SK-N-SH treated with all-trans-retinoic acid at 6 μM for 48 hours (cell line): ENCODE measurements at regions not wholly inside any gene's neighbourhood (a gene's known extent, or its start where the extent isn't known, plus 50 kb on each side); places are given as distances from the start of the nearest gene placed in this dataset.

Source experiments
- ATAC-seq: fragments of 200-7000 bp; cut with Tn5 transposase; 3 replicates; pipeline ENCODE4 v1.9.1; 2020; ENCODE audit warnings: mild to moderate bottlenecking, moderate library complexity
- ARNTL ChIP-seq: fragments of 450-650 bp; formaldehyde crosslinking; IDR thresholded peaks from 2 replicates; pipeline ENCODE4 v1.5.0; 2020; ENCODE audit warnings: low read depth, mild to moderate bottlenecking, moderate library complexity, borderline replicate concordance
- BACH2 ChIP-seq: fragments of 250-450 bp; sonication (Bioruptor Pico); IDR thresholded peaks from 2 replicates; pipeline ENCODE4 v1.9.0; 2021; ENCODE audit warnings: mild to moderate bottlenecking, borderline replicate concordance
- CREB5 ChIP-seq: fragments of 250-450 bp; sonication (Bioruptor Pico); IDR thresholded peaks from 2 replicates; pipeline ENCODE4 v1.5.1; 2020; ENCODE audit warnings: low read depth, mild to moderate bottlenecking, moderate library complexity
- CSDC2 ChIP-seq: fragments of 250-450 bp; sonication (Bioruptor Pico); IDR thresholded peaks from 2 replicates; pipeline ENCODE4 v1.5.0; 2020; ENCODE audit warnings: mild to moderate bottlenecking, moderate library complexity
- CSRNP3 ChIP-seq: fragments of 250-450 bp; sonication (Bioruptor Pico); IDR thresholded peaks from 2 replicates; pipeline ENCODE4 v1.5.1; 2021; ENCODE audit warnings: mild to moderate bottlenecking, moderate library complexity
- GLIS3 ChIP-seq: fragments of 250-450 bp; sonication (Bioruptor Pico); IDR thresholded peaks from 2 replicates; pipeline ENCODE4 v1.5.0; 2020; ENCODE audit warnings: mild to moderate bottlenecking, moderate library complexity
- ISL1 ChIP-seq: fragments of 250-450 bp; sonication (Bioruptor Pico); IDR thresholded peaks from 2 replicates; pipeline ENCODE4 v2.1.2; 2022; ENCODE audit warnings: mild to moderate bottlenecking, moderate library complexity
- OSR1 ChIP-seq: fragments of 250-450 bp; sonication (Bioruptor Pico); IDR thresholded peaks from 2 replicates; pipeline ENCODE4 v1.8.0; 2022; ENCODE audit warnings: moderate library complexity, mild to moderate bottlenecking, inconsistent platforms
- PATZ1 ChIP-seq: fragments of 250-450 bp; sonication (Bioruptor Pico); IDR thresholded peaks from 2 replicates; pipeline ENCODE4 v1.8.0; 2020; ENCODE audit warnings: mild to moderate bottlenecking, moderate library complexity, borderline replicate concordance
- POU6F1 ChIP-seq: fragments of 250-450 bp; sonication (Bioruptor Pico); IDR thresholded peaks from 2 replicates; pipeline ENCODE4 v1.8.0; 2021; ENCODE audit warnings: low read depth, mild to moderate bottlenecking, moderate library complexity, borderline replicate concordance
- PPARA ChIP-seq: fragments of 250-450 bp; sonication (Bioruptor Pico); IDR thresholded peaks from 2 replicates; pipeline ENCODE4 v1.5.0; 2020; ENCODE audit warnings: mild to moderate bottlenecking, borderline replicate concordance
- RARB ChIP-seq: fragments of 250-450 bp; sonication (Bioruptor Pico); IDR thresholded peaks from 2 replicates; pipeline ENCODE4 v1.8.0; 2021; ENCODE audit warnings: mild to moderate bottlenecking, moderate library complexity
- SNAI2 ChIP-seq: fragments of 250-450 bp; sonication (Bioruptor Pico); IDR thresholded peaks from 2 replicates; pipeline ENCODE4 v1.5.0; 2020; ENCODE audit warnings: mild to moderate bottlenecking, moderate library complexity
- TCF4 ChIP-seq: fragments of 250-450 bp; sonication (Bioruptor Pico); IDR thresholded peaks from 2 replicates; pipeline ENCODE4 v1.8.0; 2021; ENCODE audit warnings: mild to moderate bottlenecking, moderate library complexity, borderline replicate concordance
- TOX ChIP-seq: fragments of 250-450 bp; sonication (Bioruptor Pico); IDR thresholded peaks from 2 replicates; pipeline ENCODE4 v1.8.0; 2021; ENCODE audit warnings: mild to moderate bottlenecking, moderate library complexity, borderline replicate concordance
- TSHZ2 ChIP-seq: fragments of 250-450 bp; sonication (Bioruptor Pico); IDR thresholded peaks from 2 replicates; pipeline ENCODE4 v1.5.0; 2020; ENCODE audit warnings: mild to moderate bottlenecking, moderate library complexity
- ZFP3 ChIP-seq: fragments of 250-450 bp; sonication (Bioruptor Pico); IDR thresholded peaks from 2 replicates; pipeline ENCODE4 v1.5.0; 2020; ENCODE audit warnings: mild to moderate bottlenecking, moderate library complexity
- ZFP30 ChIP-seq: fragments of 450-650 bp; formaldehyde crosslinking; IDR thresholded peaks from 2 replicates; pipeline ENCODE4 v1.5.0; 2022; ENCODE audit warnings: mild to moderate bottlenecking, moderate library complexity
- ZNF565 ChIP-seq: fragments of 450-650 bp; formaldehyde crosslinking; conservative IDR thresholded peaks from 2 replicates; pipeline ENCODE4 v1.5.0; 2020; ENCODE audit warnings: low read depth, mild to moderate bottlenecking, moderate library complexity
- ZNF70 ChIP-seq: fragments of 450-650 bp; formaldehyde crosslinking; IDR thresholded peaks from 2 replicates; pipeline ENCODE4 v1.5.0; 2020; ENCODE audit warnings: mild to moderate bottlenecking, moderate library complexity
- ZNF8 ChIP-seq: fragments of 450-650 bp; formaldehyde crosslinking; IDR thresholded peaks from 2 replicates; pipeline ENCODE4 v1.5.0; 2020; ENCODE audit warnings: mild to moderate bottlenecking, moderate library complexity

- ATAC-seq: no peak
- no peak for TF ChIP-seq ZFP3
- TF ChIP-seq POU6F1 (CRISPR knock-in tag): no peak
- no peak for TF ChIP-seq CSRNP3 (CRISPR knock-in tag)
- TF ChIP-seq ISL1 (CRISPR knock-in tag): no peak
- TF ChIP-seq SNAI2 (CRISPR knock-in tag): no peak
- no peak for TF ChIP-seq RARB (CRISPR knock-in tag)
- TF ChIP-seq TCF4 (CRISPR knock-in tag): no peak
- no peak for TF ChIP-seq BACH2 (CRISPR knock-in tag)
- no peak for TF ChIP-seq ZNF8 (CRISPR knock-in tag)
- no peak for TF ChIP-seq PPARA
Measured at GRCh38 chr1:234782791-234783190, 172.8 kb upstream of the IRF2BP2 start.

- no peak for ATAC-seq
- no peak for TF ChIP-seq PATZ1
- no peak for TF ChIP-seq PPARA
- TF ChIP-seq CSDC2 (CRISPR knock-in tag): no peak
- no peak for TF ChIP-seq CSRNP3 (CRISPR knock-in tag)
- TF ChIP-seq ZNF8 (CRISPR knock-in tag): no peak
- no peak for TF ChIP-seq TSHZ2 (CRISPR knock-in tag)
- no peak for TF ChIP-seq TOX (CRISPR knock-in tag)
- TF ChIP-seq SNAI2 (CRISPR knock-in tag): no peak
- TF ChIP-seq GLIS3 (CRISPR knock-in tag): no peak
- TF ChIP-seq ZNF70 (CRISPR knock-in tag): no peak
- TF ChIP-seq ARNTL (CRISPR knock-in tag): no peak
Measured at GRCh38 chr1:234782105-234782751, 172.2 kb upstream of the IRF2BP2 start.

GRCh38 chr1:234781241-234782065, 171.5 kb upstream of the IRF2BP2 start:
- no peak for ATAC-seq
- TF ChIP-seq TCF4 (CRISPR knock-in tag) (no peak), OSR1 (CRISPR knock-in tag) (no peak), TOX (CRISPR knock-in tag) (no peak), ZNF8 (CRISPR knock-in tag) (no peak), CSDC2 (CRISPR knock-in tag) (no peak), CSRNP3 (CRISPR knock-in tag) (no peak), SNAI2 (CRISPR knock-in tag) (no peak), ZNF565 (no peak), ISL1 (CRISPR knock-in tag) (no peak), ZFP30 (no peak), CREB5 (CRISPR knock-in tag) (no peak), PPARA (no peak), GLIS3 (CRISPR knock-in tag) (no peak)
